WTC11 (cell line): ENCODE measurements at regions not wholly inside any gene's neighbourhood (a gene's known extent, or its start where the extent isn't known, plus 50 kb on each side); places are given as distances from the start of the nearest gene placed in this dataset.

Experiments
- ATAC-seq: fragments of 200-7000 bp; cut with Tn5 transposase; 2 replicates; pipeline ENCODE4 v1.10.0; 2021; ENCODE audit warnings: mild to moderate bottlenecking, moderate library complexity
- CTCF ChIA-PET: fragments of 300-600 bp; sonication (Branson Sonifier 250); formaldehyde crosslinking; loops from one replicate; lab custom pipeline; 2021; ENCODE audit warnings: antibody characterized with exemption; lab: Charles Lee
- POLR2A ChIA-PET: fragments of 350-600 bp; sonication (Branson Sonifier 250); formaldehyde crosslinking; loops from one replicate; lab custom pipeline; 2021; ENCODE audit warnings: antibody characterized with exemption; lab: Charles Lee
- DNase-seq: peaks from one replicate; pipeline ENCODE4 v3.0.0; 2021; ENCODE audit warnings: low spot score
- H3K27ac Mint-ChIP-seq: 2 replicates; pipeline ENCODE4 v1.8.0; 2021; ENCODE audit warnings: mixed read lengths
- H3K27me3 Mint-ChIP-seq: 2 replicates; pipeline ENCODE4 v1.8.0; 2021; ENCODE audit warnings: low read depth, mild to moderate bottlenecking, moderate library complexity, mixed read lengths
- H3K36me3 Mint-ChIP-seq: 2 replicates; pipeline ENCODE4 v1.8.0; 2021; ENCODE audit warnings: mixed read lengths
- H3K4me1 Mint-ChIP-seq: 2 replicates; pipeline ENCODE4 v1.8.0; 2022; ENCODE audit warnings: mixed read lengths
- H3K4me3 Mint-ChIP-seq: 2 replicates; pipeline ENCODE4 v1.8.0; 2021; ENCODE audit warnings: mild to moderate bottlenecking, moderate library complexity, mixed read lengths
- H3K9me3 Mint-ChIP-seq: 2 replicates; pipeline ENCODE4 v1.8.0; 2021; ENCODE audit warnings: mixed read lengths
- ATF1 ChIP-seq: sonication (generic); formaldehyde crosslinking; IDR thresholded peaks from 2 replicates; pipeline ENCODE4 v1.8.1; 2023; ENCODE audit warnings: mild to moderate bottlenecking, moderate library complexity, missing genetic modification reagents
- FOXJ3 ChIP-seq: sonication (generic); formaldehyde crosslinking; IDR thresholded peaks from 2 replicates; pipeline ENCODE4 v1.9.0; 2021; ENCODE audit warnings: missing genetic modification reagents, mild to moderate bottlenecking, borderline replicate concordance
- FOXK1 ChIP-seq: sonication (generic); formaldehyde crosslinking; IDR thresholded peaks from 2 replicates; pipeline ENCODE4 v1.8.0; 2022; ENCODE audit warnings: mild to moderate bottlenecking, moderate library complexity, missing genetic modification reagents
- GABPB1 ChIP-seq: sonication (generic); formaldehyde crosslinking; IDR thresholded peaks from 2 replicates; pipeline ENCODE4 v1.8.1; 2023; ENCODE audit warnings: mild to moderate bottlenecking, missing genetic modification reagents
- IRF1 ChIP-seq: sonication (generic); formaldehyde crosslinking; IDR thresholded peaks from 2 replicates; pipeline ENCODE4 v1.8.0; 2023; ENCODE audit warnings: missing genetic modification reagents
- KAT7 ChIP-seq: sonication (generic); formaldehyde crosslinking; IDR thresholded peaks from 2 replicates; pipeline ENCODE4 v1.8.1; 2023; ENCODE audit warnings: missing genetic modification reagents, mild to moderate bottlenecking, borderline replicate concordance
- NFATC4 ChIP-seq: fragments of 250-450 bp; sonication (Bioruptor Pico); IDR thresholded peaks from 2 replicates; pipeline ENCODE4 v1.9.0; 2021; ENCODE audit warnings: mild to moderate bottlenecking
- NR1H2 ChIP-seq: sonication (generic); formaldehyde crosslinking; IDR thresholded peaks from 2 replicates; pipeline ENCODE4 v1.9.0; 2021; ENCODE audit warnings: mild to moderate bottlenecking, moderate library complexity, missing genetic modification reagents
- OVOL2 ChIP-seq: fragments of 250-450 bp; sonication (Bioruptor Pico); IDR thresholded peaks from 2 replicates; pipeline ENCODE4 v1.9.0; 2021; ENCODE audit warnings: mild to moderate bottlenecking, borderline replicate concordance
- PRDM15 ChIP-seq: sonication (generic); formaldehyde crosslinking; IDR thresholded peaks from 2 replicates; pipeline ENCODE4 v1.8.0; 2022; ENCODE audit warnings: missing genetic modification reagents
- PRRX2 ChIP-seq: fragments of 250-450 bp; sonication (Bioruptor Pico); IDR thresholded peaks from 2 replicates; pipeline ENCODE4 v1.8.0; 2021; ENCODE audit warnings: mild to moderate bottlenecking
- SMAD3 ChIP-seq: sonication (generic); formaldehyde crosslinking; IDR thresholded peaks from 2 replicates; pipeline ENCODE4 v1.8.0; 2022; ENCODE audit warnings: missing genetic modification reagents, mild to moderate bottlenecking, borderline replicate concordance
- SP1 ChIP-seq: sonication (generic); formaldehyde crosslinking; conservative IDR thresholded peaks from 2 replicates; pipeline ENCODE4 v1.8.1; 2022; ENCODE audit warnings: missing genetic modification reagents
- ZBTB21 ChIP-seq: sonication (generic); formaldehyde crosslinking; IDR thresholded peaks from 2 replicates; pipeline ENCODE4 v1.8.1; 2023; ENCODE audit warnings: mild to moderate bottlenecking, missing genetic modification reagents, borderline replicate concordance
- ZNF232 ChIP-seq: sonication (generic); formaldehyde crosslinking; IDR thresholded peaks from 2 replicates; pipeline ENCODE4 v1.8.0; 2022; ENCODE audit warnings: mild to moderate bottlenecking, missing genetic modification reagents
- ZNF416 ChIP-seq: fragments of 250-450 bp; sonication (Bioruptor Pico); IDR thresholded peaks from 2 replicates; pipeline ENCODE4 v1.9.0; 2021; ENCODE audit warnings: mild to moderate bottlenecking, inconsistent platforms
- ZNF671 ChIP-seq: fragments of 250-450 bp; sonication (Bioruptor Pico); IDR thresholded peaks from 2 replicates; pipeline ENCODE4 v1.8.0; 2021; ENCODE audit warnings: mild to moderate bottlenecking

GRCh38 chr2:113826346-113827285 is 63.3 kb upstream of the ACTR3 start:
- DNase-seq, result no peak
- ATAC-seq, result peak; percentile 91
- peaks cover 11% of the 10 kb centered on the region for H3K4me1 Mint-ChIP-seq
- peak overlapping the region; percentile 26; the same call in 1 of the 2 replicates for H3K27ac Mint-ChIP-seq
- no peak for TF ChIP-seq ZBTB21 (CRISPR knock-in tag)
- no peak for TF ChIP-seq SP1 (CRISPR knock-in tag)
- no peak for TF ChIP-seq IRF1 (CRISPR knock-in tag)
- TF ChIP-seq ZNF416 (CRISPR knock-in tag), result no peak
- no peak for TF ChIP-seq SMAD3 (CRISPR knock-in tag)
- POLR2A ChIA-PET, result no interaction called here
- no peak overlapping the region for H3K4me3 Mint-ChIP-seq
- 0 out of 2 replicates have a peak, but pooled peaks cover 5% of the 10 kb centered on the region for H3K27me3 Mint-ChIP-seq
- H3K36me3 Mint-ChIP-seq, result no peaks in the 10 kb centered on the region
- H3K9me3 Mint-ChIP-seq, result peaks cover 7% of the 10 kb centered on the region; the same call in 1 of the 2 replicates
- CTCF ChIA-PET, result no interaction called here

DNA sequence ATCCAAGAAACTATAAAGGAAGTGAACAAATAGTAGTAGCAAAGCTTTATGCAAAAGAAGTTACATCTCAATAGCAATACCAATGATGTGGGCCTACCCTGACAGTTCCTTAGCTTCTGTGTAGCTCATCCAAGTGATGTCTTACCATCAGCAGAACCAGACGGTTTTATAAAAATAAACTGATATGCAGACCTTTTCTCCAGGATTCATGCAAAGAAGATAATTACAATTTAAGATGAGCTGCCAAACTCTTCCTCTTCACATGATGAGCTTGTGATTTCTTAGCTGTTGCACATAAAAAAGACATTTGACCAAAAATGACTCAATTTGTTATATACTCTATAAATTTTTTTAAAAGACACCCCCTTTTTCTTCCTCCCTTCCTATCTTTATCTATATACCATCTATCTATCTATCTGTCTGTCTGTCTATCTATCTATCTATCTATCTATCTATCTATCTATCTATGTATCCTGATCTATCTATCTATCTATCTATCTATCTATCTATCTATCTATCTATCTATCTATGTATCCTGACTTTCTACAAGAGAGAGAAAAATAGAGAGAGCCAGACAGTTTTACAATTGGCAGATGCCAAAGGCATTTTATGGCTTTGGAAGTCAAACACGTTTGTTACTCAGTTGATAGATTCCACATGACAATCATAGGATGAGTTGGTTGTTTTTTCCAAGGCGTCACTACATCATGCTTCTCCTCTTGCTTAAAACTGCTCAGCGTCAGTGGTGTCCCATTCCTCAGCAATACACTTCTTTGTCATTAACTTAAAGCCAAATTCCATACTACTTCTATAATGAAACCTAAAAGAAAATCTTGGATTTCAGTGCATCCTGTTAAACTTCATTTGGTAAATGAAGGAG is 65.9 kb upstream of the ACTR3 start:
- Mint-ChIP-seq H3K27ac (no peak overlapping the region), H3K4me1 (peaks cover 11% of the 10 kb centered on the region), H3K4me3 (no peak overlapping the region)
- no peak for DNase-seq
- CTCF ChIA-PET, result no interaction called here
- ATAC-seq, result no peak
- TF ChIP-seq NFATC4 (CRISPR knock-in tag) (no peak), KAT7 (CRISPR knock-in tag) (no peak), PRRX2 (CRISPR knock-in tag) (no peak), ZNF671 (CRISPR knock-in tag) (no peak), GABPB1 (CRISPR knock-in tag) (no peak), PRDM15 (no peak), OVOL2 (CRISPR knock-in tag) (no peak), ZNF232 (CRISPR knock-in tag) (no peak), ATF1 (CRISPR knock-in tag) (no peak), FOXK1 (no peak), NR1H2 (CRISPR knock-in tag) (no peak), FOXJ3 (CRISPR knock-in tag) (no peak), IRF1 (CRISPR knock-in tag) (no peak)
- TF ChIP-seq, all 79 proteins: peak for 0
- POLR2A ChIA-PET, result no interaction called here
- 0 out of 2 replicates have a peak, but pooled peaks cover 5% of the 10 kb centered on the region for H3K27me3 Mint-ChIP-seq
- peaks cover 6% of the 10 kb centered on the region; the same call in 1 of the 2 replicates for H3K9me3 Mint-ChIP-seq
- no peaks in the 10 kb centered on the region for H3K36me3 Mint-ChIP-seq
